ENCODE measurements at regions not wholly inside any gene's neighbourhood (a gene's known extent, or its start where the extent isn't known, plus 50 kb on each side); places are given as distances from the start of the nearest gene placed in this dataset.

GRCh38 chr7:106166651-106167342 lies 54.7 kb upstream of the SYPL1 start:
- DNase-seq (ENCODE audit: low spot score) (peak; percentile 51), FAIRE-seq (peak; percentile 87)

GRCh38 chr7:106165337-106165736 lies 53.2 kb upstream of the SYPL1 start:
- DNase-seq (ENCODE audit: low spot score) (no peak), FAIRE-seq (no peak)

GRCh38 chr7:106163257-106163656 lies 51.1 kb upstream of the SYPL1 start:
- DNase-seq (ENCODE audit: low spot score) (no peak), FAIRE-seq (no peak)

Data from RCC 7860 (cell line).